ENCODE measurements at regions not wholly inside any gene's neighbourhood (a gene's known extent, or its start where the extent isn't known, plus 50 kb on each side); places are given as distances from the start of the nearest gene placed in this dataset.

DNA sequence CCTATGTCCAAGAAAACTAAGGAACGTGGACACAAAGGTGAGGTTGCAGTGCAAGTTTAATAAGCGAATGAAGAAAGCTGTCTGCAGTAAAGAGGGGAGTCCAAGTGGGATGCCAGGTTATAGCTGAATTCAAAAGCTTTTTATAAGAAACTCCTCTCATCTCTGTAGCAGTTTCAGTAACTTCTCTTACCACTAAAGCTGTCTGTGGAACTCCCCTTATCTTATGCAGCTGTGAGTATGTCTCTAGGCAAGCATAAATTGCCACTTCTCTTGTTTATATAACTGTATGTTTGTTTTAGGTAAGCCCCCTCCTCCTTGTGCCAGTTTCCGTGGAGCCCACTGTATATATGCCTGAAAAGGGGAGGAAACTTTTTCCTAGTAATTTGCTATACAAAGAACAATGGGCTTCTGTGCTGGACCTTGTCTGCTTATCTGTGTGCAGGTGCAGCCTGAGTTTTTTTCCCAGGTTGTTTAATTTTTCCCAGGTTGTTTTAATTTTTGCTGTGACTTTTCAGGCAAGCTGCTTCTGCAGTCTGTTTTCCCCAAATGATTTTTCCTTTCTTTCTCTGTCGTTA, 875.1 kb upstream of the EPHA6 start:
- Histone ChIP-seq H3K9me3 (ENCODE audit: control insufficient read depth in 4 of 4, insufficient read depth in 3 of 4, low read length in 3 of 4) (no peaks in the 10 kb centered on the region), H3K36me3 (ENCODE audit: control insufficient read depth in 4 of 4, insufficient read depth in 4 of 4, low read length in 4 of 4) (no peaks in the 10 kb centered on the region), H3K27ac (ENCODE audit: low read depth in 1 of 2, low read length in 1 of 2) (no peak overlapping the region), H3K9ac (ENCODE audit: insufficient read depth in 1 of 2, low read length in 2 of 2) (no peak overlapping the region), H3K4me1 (ENCODE audit: control insufficient read depth in 5 of 5, insufficient read depth in 5 of 5, low read length in 5 of 5) (no peaks in the 10 kb centered on the region), H3K4me3 (no peak overlapping the region), H3K27me3 (ENCODE audit: control insufficient read depth in 3 of 3, insufficient read depth in 3 of 3, low read length in 2 of 3) (no peaks in the 10 kb centered on the region)
- WGBS, 2 donors = 51 to 67% methylated on average over 4 of the region's 4 CpGs
- ATAC-seq (ENCODE audit: insufficient read depth, low FRiP score) (no peak), DNase-seq (peak in 1 of 3 donors; percentile 3)
- TF ChIP-seq CTCF (IDR thresholded peaks at IDR 0.05; ENCODE audit: control extremely low read depth, extremely low read depth) = no peak

- H3K27ac ChIP-seq (ENCODE audit: low read depth in 1 of 2, low read length in 1 of 2) = no peak overlapping the region
- H3K36me3 ChIP-seq (ENCODE audit: control insufficient read depth in 4 of 4, insufficient read depth in 4 of 4, low read length in 4 of 4) = no peaks in the 10 kb centered on the region
- no peak for DNase-seq
- WGBS, 2 donors = 68 to 78% methylated on average over 2 of the region's 2 CpGs
- H3K4me1 ChIP-seq (ENCODE audit: control insufficient read depth in 5 of 5, insufficient read depth in 5 of 5, low read length in 5 of 5) = no peaks in the 10 kb centered on the region
- H3K4me3 ChIP-seq = no peak overlapping the region
- no peak overlapping the region for H3K9ac ChIP-seq (ENCODE audit: insufficient read depth in 1 of 2, low read length in 2 of 2)
- H3K27me3 ChIP-seq (ENCODE audit: control insufficient read depth in 3 of 3, insufficient read depth in 3 of 3, low read length in 2 of 3) = no peaks in the 10 kb centered on the region
- no peaks in the 10 kb centered on the region for H3K9me3 ChIP-seq (ENCODE audit: control insufficient read depth in 4 of 4, insufficient read depth in 3 of 4, low read length in 3 of 4)
- no peak for ATAC-seq (ENCODE audit: insufficient read depth, low FRiP score)
- TF ChIP-seq CTCF (IDR thresholded peaks at IDR 0.05; ENCODE audit: control extremely low read depth, extremely low read depth) = no peak
These were observed 848.6 kb upstream of the EPHA6 start for GRCh38 chr3:95965704-95966336.

DNA sequence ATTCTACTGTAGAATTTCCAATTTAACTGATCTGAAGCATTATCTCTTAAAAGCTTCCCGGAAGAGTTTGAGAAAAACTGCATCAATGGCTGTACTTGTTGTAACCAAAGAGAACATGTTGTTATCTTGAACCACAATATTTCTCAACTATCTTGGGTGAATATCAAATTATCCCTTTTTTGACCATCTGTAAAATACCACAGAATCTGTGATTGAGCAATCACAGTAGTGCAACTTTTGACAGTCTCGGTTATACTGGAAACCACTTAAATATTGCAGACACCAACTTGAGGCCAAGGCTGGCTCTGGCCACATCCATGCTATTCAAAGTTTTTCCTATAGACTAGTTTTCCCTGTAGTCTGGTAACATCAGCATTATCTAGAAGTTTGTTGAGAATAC, 842.8 kb upstream of the EPHA6 start:
- DNase-seq (no peak), ATAC-seq (ENCODE audit: insufficient read depth, low FRiP score) (no peak)
- no peak for TF ChIP-seq CTCF (IDR thresholded peaks at IDR 0.05; ENCODE audit: control extremely low read depth, extremely low read depth)
- H3K9me3 ChIP-seq (ENCODE audit: control insufficient read depth in 4 of 4, insufficient read depth in 3 of 4, low read length in 3 of 4) = no peaks in the 10 kb centered on the region
- no peak overlapping the region for H3K9ac ChIP-seq (ENCODE audit: insufficient read depth in 1 of 2, low read length in 2 of 2)
- H3K27me3 ChIP-seq (ENCODE audit: control insufficient read depth in 3 of 3, insufficient read depth in 3 of 3, low read length in 2 of 3) = no peaks in the 10 kb centered on the region
- H3K4me1 ChIP-seq (ENCODE audit: control insufficient read depth in 5 of 5, insufficient read depth in 5 of 5, low read length in 5 of 5) = no peaks in the 10 kb centered on the region
- no peak overlapping the region for H3K27ac ChIP-seq (ENCODE audit: low read depth in 1 of 2, low read length in 1 of 2)
- H3K4me3 ChIP-seq = no peak overlapping the region
- no peaks in the 10 kb centered on the region for H3K36me3 ChIP-seq (ENCODE audit: control insufficient read depth in 4 of 4, insufficient read depth in 4 of 4, low read length in 4 of 4)
- WGBS, 2 donors = 61 to 65% methylated on average over 2 of the region's 2 CpGs

- Histone ChIP-seq H3K9me3 (ENCODE audit: control insufficient read depth in 4 of 4, insufficient read depth in 3 of 4, low read length in 3 of 4) (no peaks in the 10 kb centered on the region), H3K36me3 (ENCODE audit: control insufficient read depth in 4 of 4, insufficient read depth in 4 of 4, low read length in 4 of 4) (no peaks in the 10 kb centered on the region), H3K4me3 (no peak overlapping the region), H3K4me1 (ENCODE audit: control insufficient read depth in 5 of 5, insufficient read depth in 5 of 5, low read length in 5 of 5) (no peaks in the 10 kb centered on the region), H3K9ac (ENCODE audit: insufficient read depth in 1 of 2, low read length in 2 of 2) (no peak overlapping the region), H3K27ac (ENCODE audit: low read depth in 1 of 2, low read length in 1 of 2) (no peak overlapping the region), H3K27me3 (ENCODE audit: control insufficient read depth in 3 of 3, insufficient read depth in 3 of 3, low read length in 2 of 3) (no peaks in the 10 kb centered on the region)
- ATAC-seq (ENCODE audit: insufficient read depth, low FRiP score) = no peak
- no peak for DNase-seq
- WGBS, 2 donors = 81 to 86% methylated on average over 4 of the region's 4 CpGs
- no peak for TF ChIP-seq CTCF (IDR thresholded peaks at IDR 0.05; ENCODE audit: control extremely low read depth, extremely low read depth)
These were observed 820.1 kb upstream of the EPHA6 start for GRCh38 chr3:95994338-95994737.
